B cell (primary cell): ENCODE measurements at regions not wholly inside any gene's neighbourhood (a gene's known extent, or its start where the extent isn't known, plus 50 kb on each side); places are given as distances from the start of the nearest gene placed in this dataset.

Experiments
- ATAC-seq: fragments of 200-7000 bp; cut with Tn5 transposase; one replicate; pipeline ENCODE4 v1.10.0; 2021; ENCODE audit warnings: low read depth, mild to moderate bottlenecking, moderate number of reproducible peaks, moderate library complexity
- CTCF ChIA-PET: fragments of 350-600 bp; sonication (Branson Sonifier 250); formaldehyde crosslinking; loops from one replicate; lab custom pipeline; 2021; ENCODE audit warnings: antibody characterized with exemption, inconsistent platforms; lab: Charles Lee
- POLR2A ChIA-PET: fragments of 350-600 bp; sonication (Branson Sonifier 250); formaldehyde crosslinking; loops from one replicate; lab custom pipeline; 2021; ENCODE audit warnings: antibody characterized with exemption; lab: Charles Lee
- DNase-seq: peaks from one replicate; pipeline ENCODE4 v3.0.0; 2013
- H2AFZ ChIP-seq: 2 replicates; pipeline ENCODE4 v1.6.1; 2012; ENCODE audit warnings: mild to moderate bottlenecking, low read depth, low read length; ENCODE audit not compliant: insufficient read depth, poor library complexity, severe bottlenecking
- H3K27ac ChIP-seq, 2 donors: 1 replicate in 1 of 2; 2 replicates in 1 of 2; pipeline ENCODE4 v1.5.1; 2012 to 2013; ENCODE audit warnings: low read length in 2 of 2, mild to moderate bottlenecking in 2 of 2, moderate library complexity in 1 of 2
- H3K27me3 ChIP-seq, 4 experiments: fragments of 200-600 bp in 1 of 4; sonication (generic) in 1 of 4; replicated peaks in 1 of 4; 1 replicate in 2 of 4; 2 replicates in 2 of 4; pipeline versions ENCODE4 v1.6.1 to v1.7.0; 2013 to 2016; ENCODE audit warnings: low read length in 3 of 4, mild to moderate bottlenecking in 2 of 4, mixed read lengths in 1 of 4, moderate library complexity in 1 of 4; ENCODE audit not compliant: insufficient read depth in 4 of 4, control insufficient read depth in 3 of 4; ENCODE audit errors: control extremely low read depth in 1 of 4
- H3K36me3 ChIP-seq, 2 experiments: replicated peaks in 1 of 2; 1 replicate in 1 of 2; 2 replicates in 1 of 2; pipeline versions ENCODE4 v1.6.1 to v1.7.1; 2013; ENCODE audit warnings: low read length in 1 of 2; ENCODE audit not compliant: insufficient read depth in 2 of 2, control insufficient read depth in 1 of 2; ENCODE audit errors: control extremely low read depth in 1 of 2, extremely low read depth in 1 of 2
- H3K4me1 ChIP-seq, 2 donors: fragments of 200-600 bp in 1 of 2; sonication (generic) in 1 of 2; 1 replicate in 1 of 2; 2 replicates in 1 of 2; pipeline versions ENCODE4 v1.5.1 to v1.6.1; 2013 to 2017; ENCODE audit warnings: low read length in 2 of 2; ENCODE audit not compliant: control insufficient read depth in 2 of 2, insufficient read depth in 2 of 2
- H3K4me2 ChIP-seq: replicated peaks from 2 replicates; pipeline ENCODE3; 2012; ENCODE audit warnings: mild to moderate bottlenecking, low read depth, low read length; ENCODE audit not compliant: poor library complexity, severe bottlenecking
- H3K4me3 ChIP-seq, 5 experiments: fragments of 200-600 bp in 1 of 5; sonication (generic) in 1 of 5; 1 replicate in 3 of 5; 2 replicates in 2 of 5; pipeline versions ENCODE4 v1.5.1 to v1.7.0; 2011 to 2016; ENCODE audit warnings: low read length in 4 of 5, mild to moderate bottlenecking in 4 of 5, low read depth in 2 of 5, control low read depth in 1 of 5, moderate library complexity in 1 of 5; ENCODE audit not compliant: insufficient read depth in 1 of 5; ENCODE audit errors: control extremely low read depth in 1 of 5, extremely low read depth in 1 of 5
- H3K79me2 ChIP-seq: fragments of 200-600 bp; sonication (generic); one replicate; pipeline ENCODE4 v1.6.0; 2016; ENCODE audit warnings: low read length; ENCODE audit not compliant: control insufficient read depth, insufficient read depth
- H3K9ac ChIP-seq: fragments of 200-600 bp; sonication (generic); 2 replicates; pipeline ENCODE4 v1.6.1; 2017; ENCODE audit warnings: mild to moderate bottlenecking, low read length, moderate library complexity
- H3K9me3 ChIP-seq, 3 donors: one replicate each; pipeline versions ENCODE4 v1.6.1 to v1.7.1; 2013; ENCODE audit warnings: low read length in 2 of 3; ENCODE audit not compliant: control insufficient read depth in 2 of 3, insufficient read depth in 1 of 3; ENCODE audit errors: control extremely low read depth in 1 of 3
- H4K20me1 ChIP-seq: 2 replicates; pipeline ENCODE4 v1.6.0; 2012; ENCODE audit warnings: mild to moderate bottlenecking, low read length; ENCODE audit not compliant: insufficient read depth, control insufficient read depth, poor library complexity, severe bottlenecking
- H3K27ac Mint-ChIP-seq: one replicate; pipeline ENCODE4 v1.8.0; 2021; ENCODE audit warnings: mixed read lengths
- H3K27me3 Mint-ChIP-seq: one replicate; pipeline ENCODE4 v1.8.0; 2021; ENCODE audit warnings: mixed read lengths
- H3K4me1 Mint-ChIP-seq: one replicate; pipeline ENCODE4 v1.8.0; 2021; ENCODE audit warnings: mixed read lengths
- H3K4me3 Mint-ChIP-seq: one replicate; pipeline ENCODE4 v1.8.0; 2021; ENCODE audit warnings: mixed read lengths
- H3K9me3 Mint-ChIP-seq: one replicate; pipeline ENCODE4 v1.8.0; 2022; ENCODE audit warnings: mixed read lengths; ENCODE audit not compliant: insufficient read depth
- CTCF ChIP-seq: fragments of 200-600 bp; IDR thresholded peaks from one replicate; pipeline ENCODE4 v1.8.0; 2022; ENCODE audit warnings: antibody characterized with exemption, mild to moderate bottlenecking
- EZH2 ChIP-seq: IDR thresholded peaks from 2 replicates; pipeline ENCODE4 v1.6.1; 2012; ENCODE audit warnings: borderline replicate concordance, low read depth, mild to moderate bottlenecking, moderate library complexity, low read length; ENCODE audit not compliant: insufficient read depth, poor library complexity, severe bottlenecking
- WGBS: methylation state at CpG from one replicate; pipeline ENCODE4 v1.1.5; 2013; ENCODE audit warnings: missing lambda C conversion rate; ENCODE audit not compliant: insufficient coverage; 5-methylcytosine and 5-hydroxymethylcytosine counted together
- intact Hi-C: fragments of 100-400 bp; cut with micrococcal nuclease; formaldehyde crosslinking; loops from one replicate; pipeline ENCODE4 v1.10.0; 2022

- CTCF ChIA-PET, result no interaction called here
These were observed 594.6 kb downstream of the NXPH1 start for GRCh38 chr7:9028012-9028411.

More at GRCh38 chr7:9028012-9028411, 594.6 kb downstream of the NXPH1 start:
- Histone ChIP-seq H3K4me2 (no peak overlapping the region), H2AFZ (no peak overlapping the region), H3K4me1 (no peaks in the 10 kb centered on the region), H3K27ac (no peak overlapping the region), H3K27me3 (no peaks in the 10 kb centered on the region), H3K4me3 (no peak overlapping the region), H3K79me2 (no peaks in the 10 kb centered on the region), H4K20me1 (no peaks in the 10 kb centered on the region), H3K36me3 (no peaks in the 10 kb centered on the region), H3K9ac (no peak overlapping the region), H3K9me3 (no peaks in the 10 kb centered on the region)
- no peak for ATAC-seq
- H3K4me3 Mint-ChIP-seq, result no peak overlapping the region
- no peak for DNase-seq
- 91% methylated on average over 4 of the region's 4 CpGs for WGBS
- no peak for TF ChIP-seq EZH2
- TF ChIP-seq CTCF, result no peak
- H3K9me3 Mint-ChIP-seq, result no peaks in the 10 kb centered on the region
- H3K27ac Mint-ChIP-seq, result no peak overlapping the region
- intact Hi-C loops, result no loop called here
- H3K27me3 Mint-ChIP-seq, result no peaks in the 10 kb centered on the region
- POLR2A ChIA-PET, result no interaction called here
- H3K4me1 Mint-ChIP-seq, result no peaks in the 10 kb centered on the region
